ENCODE measurements at regions not wholly inside any gene's neighbourhood (a gene's known extent, or its start where the extent isn't known, plus 50 kb on each side); places are given as distances from the start of the nearest gene placed in this dataset.

GRCh38 chr5:165859251-165859650, 2353.8 kb downstream of the MAT2B start:
- Mint-ChIP-seq H3K4me3 (no peak overlapping the region), H3K36me3 (no peaks in the 10 kb centered on the region), H3K27ac (no peak overlapping the region), H3K27me3 (ENCODE audit: low read depth in 3 of 3) (no peaks in the 10 kb centered on the region), H3K4me1 (no peaks in the 10 kb centered on the region), H3K9me3 (peaks cover 0 to 7% (median 4%) of the 10 kb centered on the region in 7 donors)
- Histone ChIP-seq H3K79me2 (ENCODE audit: insufficient read depth, low read length) (no peaks in the 10 kb centered on the region), H3K9me3 (replicated peaks in 1 of 2; ENCODE audit: control insufficient read depth in 1 of 2, insufficient read depth in 1 of 2, low read length in 2 of 2) (peaks cover 14 to 16% of the 10 kb centered on the region in 2 donors), H3K36me3 (replicated peaks in 1 of 2; ENCODE audit: control insufficient read depth in 1 of 2, insufficient read depth in 2 of 2, low read length in 2 of 2) (no peaks in the 10 kb centered on the region), H3K4me2 (replicated peaks; ENCODE audit: extremely low read depth, low read length, poor library complexity, severe bottlenecking) (no peak overlapping the region), H3K27ac (ENCODE audit: low read depth in 1 of 2, low read length in 2 of 2) (no peak overlapping the region), H4K20me1 (ENCODE audit: insufficient read depth, low read length) (no peaks in the 10 kb centered on the region), H3K27me3 (ENCODE audit: control insufficient read depth in 2 of 2, insufficient read depth in 2 of 2, low read length in 2 of 2) (no peaks in the 10 kb centered on the region), H2AFZ (ENCODE audit: insufficient read depth, low read depth, low read length, poor library complexity, severe bottlenecking) (no peak overlapping the region), H3K4me3 (replicated peaks in 1 of 3; ENCODE audit: low read depth in 2 of 3, low read length in 3 of 3) (no peak overlapping the region), H3K4me1 (ENCODE audit: control insufficient read depth in 1 of 2, insufficient read depth in 2 of 2, low read length in 2 of 2) (no peaks in the 10 kb centered on the region), H3K9ac (ENCODE audit: insufficient read depth, low read length, poor library complexity, severe bottlenecking) (no peak overlapping the region)
- intact Hi-C loops (cut with micrococcal nuclease), result no loop called here
- WGBS (ENCODE audit: insufficient coverage), result no CpG with 5 or more reads among the region's 2 CpGs
- TF ChIP-seq CTCF (IDR thresholded peaks at IDR 0.05), result no peak
- DNase-seq, result no peak

- no peaks in the 10 kb centered on the region for H3K4me1 ChIP-seq (ENCODE audit: control insufficient read depth in 1 of 2, insufficient read depth in 2 of 2, low read length in 2 of 2)
- DNase-seq, result no peak
- no peak overlapping the region for H2AFZ ChIP-seq (ENCODE audit: insufficient read depth, low read depth, low read length, poor library complexity, severe bottlenecking)
- no peak overlapping the region for H3K4me3 ChIP-seq (replicated peaks in 1 of 3; ENCODE audit: low read depth in 2 of 3, low read length in 3 of 3)
- H3K27me3 Mint-ChIP-seq (ENCODE audit: low read depth in 3 of 3), result no peaks in the 10 kb centered on the region
- no peak overlapping the region for H3K27ac ChIP-seq (ENCODE audit: low read depth in 1 of 2, low read length in 2 of 2)
- WGBS (ENCODE audit: insufficient coverage), result no CpG with 5 or more reads among the region's 4 CpGs
- no peaks in the 10 kb centered on the region for H3K36me3 Mint-ChIP-seq
- no peaks in the 10 kb centered on the region for H3K4me1 Mint-ChIP-seq
- no peak for TF ChIP-seq CTCF (IDR thresholded peaks at IDR 0.05)
- H3K9me3 ChIP-seq (replicated peaks in 1 of 2; ENCODE audit: control insufficient read depth in 1 of 2, insufficient read depth in 1 of 2, low read length in 2 of 2), result no peaks in the 10 kb centered on the region
- H3K27ac Mint-ChIP-seq, result no peak overlapping the region
- H3K36me3 ChIP-seq (replicated peaks in 1 of 2; ENCODE audit: control insufficient read depth in 1 of 2, insufficient read depth in 2 of 2, low read length in 2 of 2), result no peaks in the 10 kb centered on the region
- H3K79me2 ChIP-seq (ENCODE audit: insufficient read depth, low read length), result no peaks in the 10 kb centered on the region
- no peaks in the 10 kb centered on the region for H4K20me1 ChIP-seq (ENCODE audit: insufficient read depth, low read length)
- no peak overlapping the region for H3K4me3 Mint-ChIP-seq
- H3K4me2 ChIP-seq (replicated peaks; ENCODE audit: extremely low read depth, low read length, poor library complexity, severe bottlenecking), result no peak overlapping the region
- no peak overlapping the region for H3K9ac ChIP-seq (ENCODE audit: insufficient read depth, low read length, poor library complexity, severe bottlenecking)
- peaks cover 0 to 6% (median 2%) of the 10 kb centered on the region in 7 donors for H3K9me3 Mint-ChIP-seq
- H3K27me3 ChIP-seq (ENCODE audit: control insufficient read depth in 2 of 2, insufficient read depth in 2 of 2, low read length in 2 of 2), result no peaks in the 10 kb centered on the region
- intact Hi-C loops (cut with micrococcal nuclease), result no loop called here
Measured at GRCh38 chr5:165863239-165863638, 2357.8 kb downstream of the MAT2B start.

Data from CD14-positive monocyte (primary cell).